ENCODE measurements at regions not wholly inside any gene's neighbourhood (a gene's known extent, or its start where the extent isn't known, plus 50 kb on each side); places are given as distances from the start of the nearest gene placed in this dataset.

- Mint-ChIP-seq H3K4me1 (ENCODE audit: low read depth, unreplicated experiment) (peaks cover 12% of the 10 kb centered on the region), H3K9me3 (ENCODE audit: unreplicated experiment) (no peaks in the 10 kb centered on the region), H3K36me3 (ENCODE audit: unreplicated experiment) (no peaks in the 10 kb centered on the region), H3K27ac (ENCODE audit: unreplicated experiment) (no peak overlapping the region), H3K27me3 (ENCODE audit: unreplicated experiment) (no peaks in the 10 kb centered on the region), H3K4me3 (ENCODE audit: unreplicated experiment) (no peak overlapping the region)
- TF ChIP-seq, protein P1, sequence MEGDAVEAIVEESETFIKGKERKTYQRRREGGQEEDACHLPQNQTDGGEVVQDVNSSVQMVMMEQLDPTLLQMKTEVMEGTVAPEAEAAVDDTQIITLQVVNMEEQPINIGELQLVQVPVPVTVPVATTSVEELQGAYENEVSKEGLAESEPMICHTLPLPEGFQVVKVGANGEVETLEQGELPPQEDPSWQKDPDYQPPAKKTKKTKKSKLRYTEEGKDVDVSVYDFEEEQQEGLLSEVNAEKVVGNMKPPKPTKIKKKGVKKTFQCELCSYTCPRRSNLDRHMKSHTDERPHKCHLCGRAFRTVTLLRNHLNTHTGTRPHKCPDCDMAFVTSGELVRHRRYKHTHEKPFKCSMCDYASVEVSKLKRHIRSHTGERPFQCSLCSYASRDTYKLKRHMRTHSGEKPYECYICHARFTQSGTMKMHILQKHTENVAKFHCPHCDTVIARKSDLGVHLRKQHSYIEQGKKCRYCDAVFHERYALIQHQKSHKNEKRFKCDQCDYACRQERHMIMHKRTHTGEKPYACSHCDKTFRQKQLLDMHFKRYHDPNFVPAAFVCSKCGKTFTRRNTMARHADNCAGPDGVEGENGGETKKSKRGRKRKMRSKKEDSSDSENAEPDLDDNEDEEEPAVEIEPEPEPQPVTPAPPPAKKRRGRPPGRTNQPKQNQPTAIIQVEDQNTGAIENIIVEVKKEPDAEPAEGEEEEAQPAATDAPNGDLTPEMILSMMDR (IDR thresholded peaks at IDR 0.05; ENCODE audit: partially characterized antibody, unreplicated experiment), result no peak
- no peak for DNase-seq
These were observed 751.4 kb upstream of the HS6ST1 start for GRCh38 chr2:129069875-129070594.

GRCh38 chr2:129070663-129071062, 752.0 kb upstream of the HS6ST1 start:
- TF ChIP-seq, protein P1 (IDR thresholded peaks at IDR 0.05; ENCODE audit: partially characterized antibody, unreplicated experiment), result no peak
- Mint-ChIP-seq H3K4me1 (ENCODE audit: low read depth, unreplicated experiment) (peaks cover 12% of the 10 kb centered on the region), H3K4me3 (ENCODE audit: unreplicated experiment) (no peak overlapping the region), H3K27me3 (ENCODE audit: unreplicated experiment) (no peaks in the 10 kb centered on the region), H3K27ac (ENCODE audit: unreplicated experiment) (no peak overlapping the region), H3K36me3 (ENCODE audit: unreplicated experiment) (no peaks in the 10 kb centered on the region), H3K9me3 (ENCODE audit: unreplicated experiment) (no peaks in the 10 kb centered on the region)
- no peak for DNase-seq

DNA sequence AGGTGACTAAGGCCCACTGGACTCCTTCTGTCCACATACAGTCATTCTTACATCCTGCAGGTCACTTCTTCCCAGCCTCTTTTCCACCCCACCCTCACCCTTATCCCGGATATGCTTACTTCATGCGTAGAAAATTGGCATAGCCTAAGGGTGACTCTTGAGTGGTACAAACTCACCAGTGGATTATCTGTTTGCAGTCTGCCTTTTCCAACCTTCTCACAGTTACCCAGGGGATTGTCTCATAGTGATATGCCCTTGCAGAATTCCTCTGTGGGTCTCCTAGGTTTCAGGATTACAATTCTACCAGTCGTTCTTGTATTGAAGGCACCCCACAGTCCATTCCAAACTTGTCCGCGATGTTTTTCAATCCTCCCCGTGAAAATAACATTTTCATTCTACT, 752.9 kb upstream of the HS6ST1 start:
- H3K9me3 Mint-ChIP-seq (ENCODE audit: unreplicated experiment), result no peaks in the 10 kb centered on the region
- H3K27me3 Mint-ChIP-seq (ENCODE audit: unreplicated experiment), result no peaks in the 10 kb centered on the region
- TF ChIP-seq, protein P1 (IDR thresholded peaks at IDR 0.05; ENCODE audit: partially characterized antibody, unreplicated experiment), result no peak
- peaks cover 12% of the 10 kb centered on the region for H3K4me1 Mint-ChIP-seq (ENCODE audit: low read depth, unreplicated experiment)
- H3K36me3 Mint-ChIP-seq (ENCODE audit: unreplicated experiment), result no peaks in the 10 kb centered on the region
- no peak for DNase-seq
- no peak overlapping the region for H3K27ac Mint-ChIP-seq (ENCODE audit: unreplicated experiment)
- no peak overlapping the region for H3K4me3 Mint-ChIP-seq (ENCODE audit: unreplicated experiment)

GRCh38 chr2:129074298-129074920, 755.7 kb upstream of the HS6ST1 start:
- Mint-ChIP-seq H3K9me3 (ENCODE audit: unreplicated experiment) (no peaks in the 10 kb centered on the region), H3K4me1 (ENCODE audit: low read depth, unreplicated experiment) (peaks cover 12% of the 10 kb centered on the region), H3K27me3 (ENCODE audit: unreplicated experiment) (no peaks in the 10 kb centered on the region), H3K4me3 (ENCODE audit: unreplicated experiment) (no peak overlapping the region), H3K36me3 (ENCODE audit: unreplicated experiment) (no peaks in the 10 kb centered on the region), H3K27ac (ENCODE audit: unreplicated experiment) (no peak overlapping the region)
- no peak for DNase-seq
- TF ChIP-seq, protein P1 (IDR thresholded peaks at IDR 0.05; ENCODE audit: partially characterized antibody, unreplicated experiment), result no peak

GRCh38 chr2:129078548-129078947, 759.9 kb upstream of the HS6ST1 start:
- no peak overlapping the region for H3K27ac Mint-ChIP-seq (ENCODE audit: unreplicated experiment)
- TF ChIP-seq, protein P1 (IDR thresholded peaks at IDR 0.05; ENCODE audit: partially characterized antibody, unreplicated experiment), result no peak
- DNase-seq, result no peak
- no peak overlapping the region for H3K4me3 Mint-ChIP-seq (ENCODE audit: unreplicated experiment)
- H3K27me3 Mint-ChIP-seq (ENCODE audit: unreplicated experiment), result no peaks in the 10 kb centered on the region
- no peaks in the 10 kb centered on the region for H3K9me3 Mint-ChIP-seq (ENCODE audit: unreplicated experiment)
- H3K4me1 Mint-ChIP-seq (ENCODE audit: low read depth, unreplicated experiment), result peaks cover 7% of the 10 kb centered on the region
- no peaks in the 10 kb centered on the region for H3K36me3 Mint-ChIP-seq (ENCODE audit: unreplicated experiment)

All from glutamatergic neuron (in vitro differentiated cells).